Stimulated activated CD8-positive, alpha-beta memory T cell treated with anti-CD3 and anti-CD28 coated beads, Interleukin-2, amount 100 ng/mL, for 48 hours (primary cell): ENCODE measurements at regions not wholly inside any gene's neighbourhood (a gene's known extent, or its start where the extent isn't known, plus 50 kb on each side); places are given as distances from the start of the nearest gene placed in this dataset.
"Not testable (repeated sequence)": the region's sequence is repeated elsewhere in the genome, so short reads cannot be mapped to it uniquely, and the experiment has no call there.

ENCODE experiments used
- DNase-seq, 2 donors: peaks; one replicate each; pipeline ENCODE4 v3.0.0-alpha.2; 2020; ENCODE audit warnings: low read depth in 2 of 2

- DNase-seq, result no peak
These were observed 203.0 kb upstream of the GK2 start for GRCh38 chr4:79611026-79611425.

- no peak for DNase-seq
These were observed 201.8 kb upstream of the GK2 start for GRCh38 chr4:79609817-79610216.

- DNase-seq, result no peak
These were observed 200.0 kb upstream of the GK2 start for GRCh38 chr4:79607979-79608378.

- no peak for DNase-seq
These were observed 196.1 kb upstream of the GK2 start for GRCh38 chr4:79604152-79604551.

- no peak for DNase-seq
These were observed 195.7 kb upstream of the GK2 start for GRCh38 chr4:79603681-79604080.

GRCh38 chr4:79599691-79600090 is 191.7 kb upstream of the GK2 start:
- DNase-seq, result no peak

GRCh38 chr4:79598801-79599200 is 190.8 kb upstream of the GK2 start:
- DNase-seq, result no peak

GRCh38 chr4:79598214-79598613 is 190.2 kb upstream of the GK2 start:
- no peak for DNase-seq

GRCh38 chr4:79597266-79597665 is 189.2 kb upstream of the GK2 start:
- DNase-seq, result no peak

- not testable (repeated sequence) for DNase-seq
These were observed 184.2 kb upstream of the GK2 start for GRCh38 chr4:79592218-79592617.

GRCh38 chr4:79588679-79589078 is 180.7 kb upstream of the GK2 start:
- DNase-seq, result no peak

GRCh38 chr4:79587207-79587606 is 179.2 kb upstream of the GK2 start:
- DNase-seq, result not testable (repeated sequence)

GRCh38 chr4:79585834-79586233 is 177.8 kb upstream of the GK2 start:
- DNase-seq, result no peak

- no peak for DNase-seq
These were observed 177.3 kb upstream of the GK2 start for GRCh38 chr4:79585330-79585729.

GRCh38 chr4:79584902-79585301 is 176.9 kb upstream of the GK2 start:
- DNase-seq, result no peak

GRCh38 chr4:79584352-79584751 is 176.3 kb upstream of the GK2 start:
- DNase-seq, result no peak

GRCh38 chr4:79578606-79579005 is 170.6 kb upstream of the GK2 start:
- DNase-seq, result no peak

GRCh38 chr4:79576429-79576753 is 168.4 kb upstream of the GK2 start:
- no peak for DNase-seq

- no peak for DNase-seq
These were observed 167.8 kb upstream of the GK2 start for GRCh38 chr4:79575709-79576428.

GRCh38 chr4:79574741-79575451 is 166.9 kb upstream of the GK2 start:
- DNase-seq, result no peak

GRCh38 chr4:79563219-79563618 is 155.2 kb upstream of the GK2 start:
- no peak for DNase-seq

- DNase-seq, result no peak
These were observed 153.7 kb upstream of the GK2 start for GRCh38 chr4:79561751-79562150.

GRCh38 chr4:79559398-79559797 is 151.4 kb upstream of the GK2 start:
- not testable (repeated sequence) for DNase-seq

GRCh38 chr4:79552311-79552710 is 144.3 kb upstream of the GK2 start:
- no peak for DNase-seq
